Left ventricle myocardium inferior (tissue), 1 donor: ENCODE measurements at regions not wholly inside any gene's neighbourhood (a gene's known extent, or its start where the extent isn't known, plus 50 kb on each side); places are given as distances from the start of the nearest gene placed in this dataset.

Experiments used
- DNase-seq: peaks from one replicate; pipeline ENCODE4 v3.0.0-alpha.2; 2020
- H3K27ac ChIP-seq: fragments of 200-600 bp; replicated peaks from 2 replicates; pipeline ENCODE4 v1.8.0; 2021
- H3K27me3 ChIP-seq: fragments of 200-600 bp; 2 replicates; pipeline ENCODE4 v1.8.0; 2021; ENCODE audit warnings: low read depth
- H3K36me3 ChIP-seq: fragments of 200-600 bp; 2 replicates; pipeline ENCODE4 v1.8.0; 2021
- H3K4me1 ChIP-seq: fragments of 200-600 bp; 2 replicates; pipeline ENCODE4 v1.8.0; 2021
- H3K4me3 ChIP-seq: fragments of 200-600 bp; 2 replicates; pipeline ENCODE4 v1.8.0; 2021; ENCODE audit warnings: mild to moderate bottlenecking, moderate library complexity
- H3K9me3 ChIP-seq: fragments of 200-600 bp; replicated peaks from 2 replicates; pipeline ENCODE4 v1.8.0; 2021
- CTCF ChIP-seq: fragments of 200-600 bp; IDR thresholded peaks from 2 replicates; pipeline ENCODE4 v1.8.0; 2021; ENCODE audit warnings: antibody characterized with exemption, mild to moderate bottlenecking, borderline replicate concordance
- intact Hi-C: fragments of 100-400 bp; cut with micrococcal nuclease; formaldehyde crosslinking; loops from one replicate; pipeline ENCODE4 v1.11.0; 2022
- donor health status: DM: no; HTN: yes; CAD: no; lungs with severe emphysema.

GRCh38 chr16:47995354-47995753, 160.4 kb downstream of the ABCC12 start:
- Histone ChIP-seq H3K27me3 (no peaks in the 10 kb centered on the region), H3K4me1 (no peaks in the 10 kb centered on the region), H3K4me3 (no peak overlapping the region), H3K36me3 (no peaks in the 10 kb centered on the region), H3K27ac (no peak overlapping the region), H3K9me3 (peaks cover 27% of the 10 kb centered on the region)
- intact Hi-C loops, result no loop called here
- no peak for TF ChIP-seq CTCF
- no peak for DNase-seq

- Histone ChIP-seq H3K9me3 (peaks cover 34% of the 10 kb centered on the region), H3K4me3 (no peak overlapping the region), H3K27ac (no peak overlapping the region), H3K36me3 (no peaks in the 10 kb centered on the region), H3K27me3 (no peaks in the 10 kb centered on the region), H3K4me1 (no peaks in the 10 kb centered on the region)
- intact Hi-C loops, result no loop called here
- no peak for TF ChIP-seq CTCF
- no peak for DNase-seq
Measured at GRCh38 chr16:47991491-47991890, 164.3 kb downstream of the ABCC12 start.

- H3K9me3 ChIP-seq, result peaks cover 34% of the 10 kb centered on the region
Measured at GRCh38 chr16:47990676-47991075, 165.1 kb downstream of the ABCC12 start.

GRCh38 chr16:47987136-47987535, 168.7 kb downstream of the ABCC12 start:
- H3K4me1 ChIP-seq, result no peaks in the 10 kb centered on the region
- H3K27me3 ChIP-seq, result peaks cover 6% of the 10 kb centered on the region
- DNase-seq, result no peak
- intact Hi-C loops, result no loop called here
- peaks cover 15% of the 10 kb centered on the region for H3K9me3 ChIP-seq
- no peak overlapping the region for H3K27ac ChIP-seq
- TF ChIP-seq CTCF, result no peak
- no peaks in the 10 kb centered on the region for H3K36me3 ChIP-seq
- no peak overlapping the region for H3K4me3 ChIP-seq

More at GRCh38 chr16:47990676-47991075, 165.1 kb downstream of the ABCC12 start:
- H3K4me3 ChIP-seq, result no peak overlapping the region
- H3K4me1 ChIP-seq, result no peaks in the 10 kb centered on the region
- no peaks in the 10 kb centered on the region for H3K36me3 ChIP-seq
- TF ChIP-seq CTCF, result no peak
- intact Hi-C loops, result no loop called here
- no peaks in the 10 kb centered on the region for H3K27me3 ChIP-seq
- H3K27ac ChIP-seq, result no peak overlapping the region
- no peak for DNase-seq

- Histone ChIP-seq H3K9me3 (peaks cover 14% of the 10 kb centered on the region), H3K27me3 (peaks cover 6% of the 10 kb centered on the region), H3K36me3 (no peaks in the 10 kb centered on the region), H3K27ac (no peak overlapping the region), H3K4me1 (no peaks in the 10 kb centered on the region), H3K4me3 (no peak overlapping the region)
- no peak for DNase-seq
- TF ChIP-seq CTCF, result no peak
- intact Hi-C loops, result no loop called here
Measured at GRCh38 chr16:47986031-47986430, 169.8 kb downstream of the ABCC12 start.

- H3K4me3 ChIP-seq, result no peak overlapping the region
- TF ChIP-seq CTCF, result no peak
- no peaks in the 10 kb centered on the region for H3K36me3 ChIP-seq
- intact Hi-C loops, result no loop called here
- peaks cover under 1% of the 10 kb centered on the region for H3K9me3 ChIP-seq
- no peaks in the 10 kb centered on the region for H3K4me1 ChIP-seq
- peaks cover 17% of the 10 kb centered on the region for H3K27me3 ChIP-seq
- DNase-seq, result no peak
- no peak overlapping the region for H3K27ac ChIP-seq
Measured at GRCh38 chr16:47984669-47985068, 171.1 kb downstream of the ABCC12 start.
